SW480 (cell line): ENCODE measurements at regions not wholly inside any gene's neighbourhood (a gene's known extent, or its start where the extent isn't known, plus 50 kb on each side); places are given as distances from the start of the nearest gene placed in this dataset.
A peak's percentile ranks its signal among the peaks of the same experiment; 100 is the strongest.

Source experiments
- DNase-seq: peaks from one replicate; pipeline ENCODE4 v3.0.0-alpha.2; 2016; ENCODE audit warnings: low spot score

DNA sequence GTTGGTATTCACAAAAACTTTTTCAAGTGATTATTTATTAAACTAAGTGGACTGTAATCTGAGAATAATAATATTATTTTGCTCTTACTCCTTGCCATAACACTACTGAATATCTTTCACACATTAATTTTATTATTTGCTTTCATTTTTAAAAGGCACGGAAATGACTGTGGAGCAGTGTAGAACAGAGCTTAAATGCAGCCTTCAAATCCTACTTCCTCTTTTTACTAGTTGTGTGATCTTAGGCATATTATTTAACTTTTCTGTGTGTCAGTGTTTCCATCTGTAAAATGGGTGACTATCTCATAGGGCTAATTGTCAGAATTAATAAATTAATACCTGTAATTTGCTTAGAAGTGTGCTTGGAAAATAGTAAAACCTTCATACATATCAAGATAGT lies 55.5 kb upstream of the SLC8A1 start:
- no peak for DNase-seq

DNA sequence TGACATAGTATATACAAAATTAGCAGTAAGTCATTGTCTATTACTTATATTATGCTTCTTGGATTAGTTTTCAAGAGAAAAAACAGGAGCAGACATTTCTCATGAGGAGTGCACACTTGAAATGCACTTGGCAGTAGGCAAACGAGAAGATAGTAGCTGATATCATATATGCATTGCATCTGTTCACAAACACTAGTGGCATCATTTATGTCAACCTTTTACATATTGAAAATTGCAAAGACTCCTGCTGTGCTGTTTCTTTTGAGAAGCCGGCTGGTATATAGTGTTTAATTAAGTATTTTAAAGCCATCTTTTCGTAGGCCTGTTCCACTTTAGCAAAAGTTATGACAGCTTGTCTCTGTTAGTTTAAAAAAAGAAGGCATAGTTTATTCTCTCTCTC lies 58.4 kb upstream of the SLC8A1 start:
- no peak for DNase-seq

DNA sequence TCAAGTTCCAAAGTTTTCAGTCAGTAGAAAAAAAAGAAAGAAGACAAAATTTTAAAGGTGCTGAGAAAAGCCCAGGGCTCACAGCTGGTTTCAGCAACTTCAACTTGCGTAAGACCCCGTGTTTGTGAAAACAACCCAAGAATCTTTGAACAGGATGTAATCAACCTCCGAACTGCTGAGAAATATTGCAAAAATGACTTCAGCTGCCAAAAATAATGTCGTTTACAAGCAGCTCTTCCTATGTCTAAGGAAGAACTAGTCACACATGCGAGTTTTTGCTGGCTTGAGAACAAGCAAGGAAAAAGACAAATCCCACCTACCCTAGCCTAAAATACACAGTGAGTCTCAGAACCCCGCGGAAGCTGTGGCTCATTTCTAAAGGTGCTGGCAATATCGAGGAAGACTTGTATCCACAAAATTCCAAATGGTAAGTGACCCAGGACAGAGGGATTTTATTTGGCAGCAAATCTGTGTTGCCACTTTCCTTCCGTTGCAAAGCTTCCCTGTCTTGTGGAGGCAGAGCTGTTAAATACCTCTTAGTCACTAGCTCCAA lies 59.8 kb upstream of the SLC8A1 start:
- no peak for DNase-seq

DNA sequence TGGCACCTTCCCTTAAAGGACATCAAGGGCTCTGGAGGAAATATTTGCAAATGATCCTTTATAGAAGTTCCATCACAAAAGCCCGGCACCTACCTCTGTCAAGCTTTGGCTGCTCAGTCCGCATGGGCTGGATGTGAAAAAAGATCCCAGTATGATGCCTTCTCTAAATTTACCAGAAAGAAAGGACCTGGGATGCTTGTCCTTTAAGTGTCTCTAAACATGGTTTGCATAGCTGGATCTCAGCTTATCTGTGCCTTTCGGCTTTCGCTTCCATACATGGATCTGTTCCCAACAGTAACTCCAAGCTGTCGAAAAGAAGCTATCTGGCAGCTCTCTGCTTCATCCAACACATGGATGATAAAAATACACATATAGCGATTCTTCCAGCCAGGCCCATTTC lies 60.4 kb upstream of the SLC8A1 start:
- no peak for DNase-seq

DNA sequence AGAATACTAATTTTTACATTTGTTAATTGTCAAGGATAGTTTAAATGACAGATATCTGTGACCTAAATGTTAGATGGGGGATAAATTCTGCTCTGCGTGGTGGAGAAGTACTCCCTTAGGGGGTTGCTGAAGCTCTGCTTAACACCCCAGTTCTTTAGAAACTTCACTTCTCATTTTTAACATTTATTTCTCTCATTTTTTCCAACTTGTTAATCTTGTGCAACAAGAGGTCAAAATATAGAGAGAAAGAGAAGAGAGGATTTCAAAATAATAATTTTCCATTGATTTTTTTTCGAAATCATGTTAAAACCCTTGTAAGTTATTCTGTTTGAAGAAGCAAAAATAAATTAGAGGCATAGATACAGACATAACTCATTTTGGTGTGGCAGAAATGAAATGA lies 61.3 kb upstream of the SLC8A1 start:
- no peak for DNase-seq

DNA sequence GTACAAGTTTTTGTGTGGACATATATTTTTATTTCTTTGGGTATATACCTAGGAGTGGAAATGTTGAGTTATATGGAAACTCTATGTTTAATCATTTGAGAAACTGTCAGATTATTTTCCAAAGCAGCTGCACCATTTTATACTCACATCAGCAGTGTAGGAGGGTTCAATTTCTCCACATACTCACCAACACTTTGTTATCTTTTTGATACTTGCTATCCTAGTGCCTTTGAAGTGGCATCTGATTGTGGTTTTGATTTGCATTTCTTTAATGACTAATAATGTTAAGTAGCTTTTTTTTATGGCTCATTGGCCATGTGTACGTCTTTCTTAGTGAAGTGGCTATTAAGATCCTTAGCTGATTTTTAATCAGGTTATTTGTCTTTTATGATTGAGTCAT lies 64.7 kb upstream of the SLC8A1 start:
- peak; percentile 70 for DNase-seq

DNA sequence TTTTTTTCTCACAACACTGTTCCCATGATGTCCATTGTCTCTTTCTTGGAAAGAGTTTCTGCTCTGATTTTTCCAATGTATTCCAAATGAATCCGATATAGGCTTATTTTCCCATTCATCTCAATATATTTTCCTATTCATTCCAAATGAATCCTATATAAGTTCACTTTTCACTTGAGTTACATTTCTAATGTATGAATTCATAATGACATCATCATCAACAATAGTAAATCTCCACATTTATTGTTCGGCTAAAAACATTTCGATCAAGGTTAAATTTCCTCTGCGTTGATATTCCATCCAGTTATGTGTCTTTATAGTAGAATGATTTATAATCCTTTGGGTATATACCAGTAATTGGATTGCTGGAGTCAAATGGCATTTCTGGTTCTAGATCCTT lies 76.7 kb upstream of the SLC8A1 start:
- no peak for DNase-seq

DNA sequence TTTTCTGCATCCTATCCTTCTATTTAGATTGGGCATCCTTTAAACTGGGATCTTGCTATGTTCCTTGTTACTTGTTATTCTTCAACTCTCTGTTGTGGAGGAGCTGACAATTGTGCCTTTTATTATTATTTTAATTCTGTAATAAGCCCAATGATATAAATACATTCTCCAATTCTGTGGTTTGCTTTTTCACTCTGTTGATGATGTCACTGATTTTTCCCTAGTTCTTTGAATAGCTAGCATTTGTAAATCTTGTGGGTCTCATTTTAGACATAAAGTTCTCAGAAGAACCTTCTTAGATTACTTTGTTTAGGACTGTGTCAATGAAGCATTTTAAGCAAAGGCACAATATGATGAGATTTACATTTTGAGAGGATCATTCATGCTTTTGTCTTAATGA lies 79.5 kb upstream of the SLC8A1 start:
- no peak for DNase-seq

DNA sequence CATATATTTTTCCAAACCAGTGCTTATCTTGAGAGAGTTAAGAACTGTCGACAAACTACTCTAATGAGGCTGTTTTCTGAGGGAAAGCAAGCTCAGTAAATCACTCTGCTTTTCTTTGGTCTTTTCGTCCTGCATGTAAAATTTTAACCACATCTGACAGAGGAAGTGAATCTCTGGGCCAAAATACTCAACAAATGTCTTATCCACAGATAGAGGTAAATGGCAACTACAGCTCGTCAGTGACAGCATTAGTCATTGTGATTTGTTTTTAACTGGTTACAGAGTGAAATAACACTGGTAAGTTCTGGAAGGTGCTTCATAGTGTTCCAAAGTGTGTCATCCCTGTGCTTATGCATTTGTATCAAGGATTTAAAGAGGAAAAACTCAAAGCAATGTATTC lies 82.6 kb upstream of the SLC8A1 start:
- DNase-seq: no peak

DNA sequence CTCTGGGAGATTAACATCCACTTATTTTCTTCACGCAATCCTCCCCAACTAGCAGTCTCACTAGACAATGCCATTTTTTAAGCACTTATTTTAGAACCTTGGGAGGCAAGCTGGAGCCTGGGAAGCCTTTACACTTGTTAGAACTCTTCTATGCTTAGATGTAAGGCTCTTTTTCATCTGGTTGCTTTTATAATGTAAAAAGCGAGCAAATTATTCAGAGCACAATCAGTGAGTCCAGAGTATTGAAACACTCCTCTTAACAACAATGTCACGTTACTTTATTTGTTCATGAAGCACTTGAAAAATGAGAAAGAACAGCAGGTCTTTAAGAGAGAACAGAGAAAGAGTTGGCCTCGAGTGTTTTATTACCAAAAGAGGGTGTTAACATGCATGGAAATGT lies 84.1 kb upstream of the SLC8A1 start:
- no peak for DNase-seq

DNA sequence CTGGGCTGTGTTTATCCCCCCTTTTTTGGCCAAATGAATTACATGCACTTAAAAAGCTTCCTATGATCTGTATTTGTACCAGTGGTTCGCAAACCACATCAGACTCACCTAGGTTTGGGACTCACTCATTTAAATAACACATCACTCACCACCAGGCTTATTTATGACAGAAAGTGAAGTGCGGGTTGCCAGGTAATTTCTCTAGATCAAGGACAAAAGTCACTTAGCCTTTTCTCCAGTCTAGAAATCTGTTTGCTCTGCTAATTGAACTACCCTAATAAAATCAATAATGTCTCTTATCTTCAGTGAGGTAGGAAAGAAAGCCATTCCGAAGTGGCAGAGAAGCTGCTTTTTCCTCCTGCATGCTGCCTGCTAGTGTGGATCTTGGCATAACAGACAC lies 88.1 kb upstream of the SLC8A1 start:
- DNase-seq: peak; percentile 63

DNA sequence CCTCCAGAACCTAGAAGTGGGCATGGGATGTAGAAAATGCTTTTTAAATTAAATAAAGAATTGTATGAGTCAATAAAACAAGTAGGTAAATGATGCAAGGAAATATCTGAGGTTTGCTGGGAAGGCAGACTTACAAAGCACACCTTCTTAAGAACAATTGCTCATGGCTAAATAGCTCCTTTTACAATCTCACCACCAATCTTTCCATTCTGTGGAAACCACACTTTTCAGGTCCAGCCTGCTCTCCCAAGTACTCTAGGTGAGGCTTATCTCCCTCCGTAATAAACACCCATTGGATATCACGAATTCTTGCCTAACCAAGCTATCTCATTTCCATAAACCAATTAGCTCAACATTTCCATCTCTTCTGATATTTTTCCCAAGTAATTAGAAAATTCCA lies 91.5 kb upstream of the SLC8A1 start:
- no peak for DNase-seq

DNA sequence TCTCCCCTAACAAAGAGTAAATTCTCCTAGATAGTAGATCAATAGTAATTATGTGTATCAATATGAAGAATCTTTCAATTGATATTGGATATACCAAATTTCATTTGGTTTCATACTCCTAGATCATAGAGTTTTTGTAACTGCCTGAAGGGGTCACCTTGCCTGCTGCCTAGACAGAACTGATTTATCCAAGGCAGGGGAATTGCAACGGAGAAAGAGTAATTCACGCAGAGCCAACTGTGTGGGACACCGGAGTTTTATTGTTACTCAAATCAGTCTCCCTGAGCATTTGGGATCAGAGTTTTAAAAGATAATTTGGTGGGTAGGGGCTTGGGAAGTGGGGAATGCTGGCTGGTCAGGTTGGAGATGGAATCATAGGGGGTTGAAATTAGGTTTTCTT lies 92.2 kb upstream of the SLC8A1 start:
- no peak for DNase-seq

DNA sequence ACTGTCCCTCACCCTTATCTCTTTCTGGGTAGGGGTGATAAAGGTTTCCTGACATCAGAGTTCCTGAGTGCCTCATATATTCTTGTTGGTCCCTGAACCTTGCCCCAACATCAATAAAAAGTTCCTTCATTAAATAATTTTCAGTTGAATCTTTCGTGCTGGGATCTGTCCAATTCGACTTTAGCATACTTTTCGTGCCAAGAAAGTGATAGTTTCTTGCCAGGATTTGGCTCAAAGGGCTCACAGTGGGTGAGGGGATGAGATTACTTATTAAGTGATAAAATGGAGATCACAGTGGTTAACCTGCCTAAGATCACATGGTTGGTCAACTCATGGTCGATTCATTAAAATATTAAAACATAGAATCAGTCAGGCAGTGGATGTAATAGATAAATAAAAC lies 93.8 kb upstream of the SLC8A1 start:
- no peak for DNase-seq

DNA sequence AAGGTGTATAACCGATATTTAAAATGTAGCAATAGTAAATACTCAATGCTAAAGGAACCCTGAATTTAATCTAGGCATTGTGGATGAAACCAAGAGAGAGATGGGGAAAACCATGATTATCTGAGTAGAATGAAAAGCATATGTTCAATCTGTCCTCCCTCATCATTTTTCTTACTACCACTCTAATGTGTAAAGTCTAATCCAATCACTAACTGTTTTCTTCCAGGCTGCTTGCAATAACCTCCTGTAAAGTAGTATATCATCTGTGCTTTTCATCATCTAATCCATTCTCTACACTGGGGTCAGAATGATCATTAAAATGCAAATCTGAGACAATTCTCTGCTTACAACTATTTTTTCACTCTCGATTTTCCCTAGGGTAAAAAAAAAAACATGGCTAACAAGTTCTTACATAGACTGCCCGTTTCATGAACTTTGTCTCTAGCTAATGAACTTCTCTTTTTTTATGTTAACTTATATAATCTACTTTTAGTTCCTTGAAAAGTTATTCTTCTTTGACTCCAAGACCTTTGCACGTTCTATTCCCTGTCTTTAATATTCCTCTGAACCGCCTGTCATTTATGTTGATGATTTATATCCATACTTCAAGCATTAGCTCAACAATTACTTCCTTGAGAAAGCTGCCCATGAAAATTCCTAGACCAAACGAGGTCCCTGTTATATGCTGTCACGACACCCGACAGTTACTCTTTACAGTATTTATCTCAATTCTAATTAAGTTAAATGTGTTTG lies 94.7 kb upstream of the SLC8A1 start:
- no peak for DNase-seq

DNA sequence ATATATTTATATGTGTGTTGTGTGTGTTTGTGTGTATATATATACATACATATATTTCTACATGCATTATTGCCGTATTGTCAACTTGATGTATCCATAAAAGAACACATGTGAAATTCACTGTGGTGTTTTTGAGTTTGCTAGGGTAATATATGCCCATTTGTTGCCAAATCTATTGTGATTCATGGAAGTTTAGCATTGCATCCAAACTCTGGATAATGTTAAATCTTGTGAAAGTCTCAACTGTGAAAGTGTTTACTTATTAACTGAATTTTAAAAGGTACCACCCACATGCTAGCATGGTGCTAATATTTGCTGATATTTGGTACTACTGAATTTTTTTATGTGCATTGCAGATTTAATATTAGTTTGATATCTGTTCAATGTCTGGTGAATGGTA lies 96.6 kb upstream of the SLC8A1 start:
- DNase-seq: no peak

DNA sequence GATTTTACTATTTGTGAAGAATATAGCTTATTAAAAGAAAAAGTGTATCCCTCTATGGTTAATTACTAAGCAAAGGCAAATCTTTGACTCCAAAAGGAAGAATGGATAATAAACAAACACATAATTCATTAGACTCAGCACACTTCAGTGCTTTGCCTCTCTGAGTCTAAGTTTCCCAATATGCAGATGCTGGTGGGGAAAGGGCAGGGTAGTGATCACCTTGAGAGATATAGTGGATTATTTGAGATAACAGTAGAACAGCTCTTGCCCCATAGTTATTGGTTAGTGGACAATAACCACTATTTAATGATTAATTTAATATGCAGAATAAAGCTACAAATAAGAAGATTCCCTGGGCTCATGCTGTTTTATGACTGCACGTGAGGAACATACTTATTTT lies 98.2 kb upstream of the SLC8A1 start:
- DNase-seq: no peak

DNA sequence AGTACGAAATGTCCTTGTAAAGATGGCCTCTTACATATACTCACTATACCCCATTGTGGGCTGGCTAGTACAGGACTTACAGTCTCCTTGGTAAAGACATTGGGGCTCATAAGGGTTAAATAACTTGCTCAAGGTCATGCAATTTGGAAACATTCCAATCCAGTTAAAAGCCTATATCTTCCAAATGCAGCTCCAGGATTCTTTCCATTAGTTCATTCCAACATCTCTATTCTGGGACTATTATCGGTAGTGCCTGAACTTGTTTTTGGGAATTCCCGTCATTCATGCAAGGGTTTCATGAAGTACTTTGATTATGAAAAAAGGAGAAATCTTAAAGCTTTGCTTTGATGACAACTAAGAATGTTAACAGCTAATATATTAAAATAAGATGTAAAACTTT lies 99.2 kb upstream of the SLC8A1 start:
- DNase-seq: no peak

DNA sequence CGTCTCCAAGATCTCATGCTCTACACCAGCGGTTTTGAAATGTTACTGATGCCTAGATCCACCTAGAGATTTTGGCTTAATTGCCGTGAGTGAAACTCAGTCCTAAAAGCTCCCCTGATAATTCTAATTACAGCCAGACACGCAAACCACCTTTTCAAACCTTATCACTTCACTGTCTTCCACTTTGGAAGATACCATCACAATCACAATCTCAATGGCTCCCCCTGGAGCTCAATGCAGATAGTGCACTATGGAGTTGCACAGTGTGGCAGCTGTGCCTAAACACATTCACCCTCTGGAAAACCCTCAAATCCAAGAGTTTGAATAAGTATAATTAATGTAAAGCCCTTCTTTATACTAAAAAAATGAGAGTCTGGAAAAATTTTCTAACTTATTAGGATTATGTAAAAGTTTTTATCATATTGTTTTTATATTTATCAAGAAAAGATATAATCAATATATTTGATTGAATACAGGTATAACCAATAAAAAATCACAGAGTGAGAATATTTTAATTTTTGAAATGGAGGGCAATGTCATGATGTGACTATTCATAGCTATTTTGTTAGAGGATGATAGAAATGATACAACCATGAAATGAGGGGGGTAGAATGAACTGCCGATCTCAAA lies 102.9 kb upstream of the SLC8A1 start:
- DNase-seq: peak; percentile 44

DNA sequence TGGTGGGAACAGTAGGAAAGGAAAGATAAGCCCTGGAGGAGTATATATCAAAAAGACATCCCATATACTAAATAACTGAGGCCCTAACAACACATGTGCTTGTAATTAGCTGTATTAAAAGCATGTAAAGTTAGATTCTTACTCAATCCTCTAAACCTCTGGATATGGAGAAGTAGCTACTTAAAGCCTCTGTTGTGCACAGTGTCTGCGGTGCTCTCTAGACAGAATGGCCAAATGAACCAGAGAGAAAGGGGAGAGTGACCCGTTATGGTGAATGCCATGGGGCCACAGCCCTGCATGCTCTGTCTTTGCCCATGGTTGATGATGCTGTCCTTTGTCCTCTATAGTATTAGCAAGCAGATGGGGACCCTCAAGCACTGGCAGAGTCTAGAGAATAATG lies 104.4 kb upstream of the SLC8A1 start:
- no peak for DNase-seq

DNA sequence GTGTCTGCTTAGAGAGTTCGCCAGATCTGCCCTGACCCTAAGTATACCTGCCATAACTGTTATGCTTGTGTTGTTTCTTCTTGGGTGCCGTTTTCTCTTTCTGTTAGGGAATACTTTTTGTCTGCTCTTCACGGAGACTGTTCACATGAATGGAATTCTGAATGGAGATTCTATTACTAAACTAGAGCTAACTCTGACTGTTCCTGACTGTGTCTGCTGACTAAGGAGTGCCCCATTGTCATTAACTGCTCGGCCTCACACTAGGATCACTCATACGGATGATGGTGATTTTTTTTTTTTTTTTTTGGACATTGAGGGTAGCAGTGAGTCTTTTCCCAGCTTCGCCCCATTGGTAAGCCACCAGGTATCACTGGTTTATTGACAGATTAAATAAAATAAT lies 104.8 kb upstream of the SLC8A1 start:
- DNase-seq: no peak

DNA sequence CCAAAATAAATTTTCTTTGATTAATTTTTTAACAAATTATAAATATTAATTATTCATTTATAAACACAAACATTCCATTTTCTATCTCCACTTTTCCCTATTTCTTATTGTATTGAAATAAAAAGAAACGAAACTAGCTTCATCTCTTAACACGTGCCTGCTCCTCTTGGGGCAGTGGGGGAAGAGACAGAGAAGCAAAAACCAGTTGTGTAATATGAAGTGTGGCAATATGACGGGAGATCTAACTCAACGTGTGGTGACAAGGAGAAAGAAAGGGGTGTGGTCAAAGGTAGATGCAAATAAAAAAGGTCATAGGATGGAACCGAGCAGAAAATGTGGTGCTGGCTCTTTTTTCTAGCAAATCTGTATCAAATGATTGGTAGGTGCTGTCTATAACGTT lies 106.9 kb upstream of the SLC8A1 start:
- no peak for DNase-seq

DNA sequence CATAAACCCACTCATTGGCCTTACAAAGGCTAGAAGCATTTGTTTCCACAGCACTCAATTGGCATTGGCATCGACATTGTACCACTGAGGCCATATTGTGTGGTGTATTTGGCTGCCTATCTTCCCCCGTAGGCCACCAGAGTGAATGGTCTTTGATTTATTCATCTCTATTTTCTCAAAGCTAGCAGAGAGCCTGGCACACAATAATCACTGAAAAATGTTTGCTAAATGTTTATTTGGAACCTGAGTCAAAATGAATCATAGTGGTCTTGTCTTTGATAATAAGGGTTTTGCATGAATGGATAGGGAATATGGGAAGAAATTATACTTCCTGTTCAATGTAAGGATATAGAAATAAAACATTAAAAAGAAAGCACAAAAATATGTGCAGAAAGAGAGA lies 107.3 kb upstream of the SLC8A1 start:
- DNase-seq: no peak

DNA sequence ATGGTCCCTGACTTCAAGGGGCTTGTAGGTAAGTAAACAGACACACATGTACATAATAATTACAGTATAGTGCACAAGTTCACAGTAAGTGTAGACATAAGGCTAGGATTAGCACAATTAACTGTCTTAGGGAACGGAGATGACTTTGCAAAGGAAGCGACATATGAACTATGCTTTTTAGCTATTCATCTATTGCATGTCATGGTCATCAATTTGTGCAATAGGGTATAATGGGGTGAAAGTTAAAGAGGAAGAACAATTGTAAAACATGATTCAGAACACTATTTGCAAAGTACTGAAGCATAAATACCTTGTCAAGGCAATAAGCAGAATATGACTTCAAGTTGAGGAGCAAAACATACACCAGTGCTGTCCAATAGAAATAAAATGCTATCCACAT lies 112.3 kb upstream of the SLC8A1 start:
- DNase-seq: no peak
